Left kidney (tissue), 1 donor: ENCODE measurements at regions not wholly inside any gene's neighbourhood (a gene's known extent, or its start where the extent isn't known, plus 50 kb on each side); places are given as distances from the start of the nearest gene placed in this dataset.

Experiments
- DNase-seq: peaks from one replicate; pipeline ENCODE4 v3.0.0-alpha.2; 2013

GRCh38 chr2:2569306-2569705, 238.2 kb upstream of the MYT1L start:
- no peak for DNase-seq

DNA sequence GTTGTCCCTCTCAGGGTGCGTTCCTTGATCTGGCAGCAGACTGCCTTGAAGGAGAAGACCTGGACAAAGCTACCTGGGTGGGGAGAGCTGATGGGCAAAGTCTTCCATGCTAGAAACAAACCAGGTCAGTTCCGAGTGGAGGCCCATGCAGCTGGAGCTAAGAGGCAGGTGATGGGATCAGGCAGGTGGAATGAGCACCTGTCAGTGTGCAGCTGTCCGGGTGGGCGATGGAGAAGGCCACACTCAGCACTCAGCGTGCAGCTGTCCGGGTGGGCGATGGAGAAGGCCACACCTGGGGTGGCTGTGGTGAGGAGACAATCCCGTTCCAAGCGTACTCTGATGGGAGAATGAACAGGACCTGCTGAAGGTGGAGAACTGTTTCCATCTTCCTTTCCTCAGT, 237.3 kb upstream of the MYT1L start:
- DNase-seq = no peak

DNA sequence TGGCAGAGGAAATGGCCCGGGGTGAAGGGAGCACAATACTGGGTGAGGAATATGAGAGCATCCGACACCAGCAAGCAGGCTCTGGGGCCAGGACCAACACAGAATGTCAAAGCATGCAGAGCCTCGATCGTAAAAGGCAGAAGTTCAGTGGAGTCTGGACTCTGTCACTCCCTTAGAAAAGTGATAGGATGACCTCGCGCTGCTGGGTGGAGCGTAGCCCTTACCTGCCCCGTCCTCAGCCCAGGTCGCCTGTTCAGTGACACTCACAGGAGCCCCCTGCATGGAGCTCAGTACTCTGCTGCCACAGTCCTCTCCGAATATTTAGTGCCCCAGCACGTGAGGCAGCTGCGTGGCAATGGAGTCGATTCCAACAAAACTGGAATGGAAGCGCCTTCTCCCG, 236.7 kb upstream of the MYT1L start:
- no peak for DNase-seq

DNA sequence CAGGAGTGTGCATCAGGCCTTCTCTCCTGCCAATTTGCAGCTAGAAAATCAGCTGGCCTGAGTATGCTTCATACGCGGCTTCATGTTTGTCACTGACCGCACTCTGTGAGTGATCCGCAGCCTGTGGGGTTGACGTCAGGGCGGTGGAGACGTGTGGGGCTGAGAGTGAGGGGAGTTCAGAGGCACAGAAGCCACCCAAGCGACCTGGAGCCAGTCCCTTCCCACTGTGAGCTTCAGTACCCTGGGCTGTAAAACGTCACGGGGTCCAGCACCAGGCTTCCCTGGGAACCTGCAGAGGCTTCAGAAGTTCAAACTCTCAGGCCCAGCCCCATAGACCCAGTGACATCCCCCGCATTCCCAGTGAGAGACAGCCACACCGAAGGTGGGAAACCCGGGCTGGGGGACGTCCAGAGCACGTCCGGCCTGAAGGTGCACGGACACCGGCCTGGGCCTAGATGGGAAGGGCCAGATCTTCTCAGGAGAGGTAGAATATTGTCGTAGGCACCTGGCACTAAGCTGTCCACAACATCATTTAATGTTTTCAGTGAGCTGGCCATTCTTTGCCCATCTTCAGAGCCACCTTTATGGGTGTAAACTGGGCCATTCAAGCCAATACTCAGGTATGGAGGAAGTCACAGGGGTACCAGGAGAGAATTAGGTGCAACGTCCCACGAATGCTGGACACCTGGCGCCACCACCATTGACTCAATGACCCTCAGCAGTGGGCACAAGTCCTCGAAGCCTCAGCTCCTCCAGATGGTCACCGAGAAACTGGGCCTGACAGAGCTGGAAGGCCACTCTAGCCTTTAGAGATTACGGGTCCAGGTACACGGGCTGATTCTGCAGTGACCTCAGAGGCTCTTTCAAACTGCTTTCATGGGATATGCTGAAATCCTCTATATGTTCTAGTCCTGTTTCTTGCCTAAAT, 235.6 kb upstream of the MYT1L start:
- no peak for DNase-seq

DNA sequence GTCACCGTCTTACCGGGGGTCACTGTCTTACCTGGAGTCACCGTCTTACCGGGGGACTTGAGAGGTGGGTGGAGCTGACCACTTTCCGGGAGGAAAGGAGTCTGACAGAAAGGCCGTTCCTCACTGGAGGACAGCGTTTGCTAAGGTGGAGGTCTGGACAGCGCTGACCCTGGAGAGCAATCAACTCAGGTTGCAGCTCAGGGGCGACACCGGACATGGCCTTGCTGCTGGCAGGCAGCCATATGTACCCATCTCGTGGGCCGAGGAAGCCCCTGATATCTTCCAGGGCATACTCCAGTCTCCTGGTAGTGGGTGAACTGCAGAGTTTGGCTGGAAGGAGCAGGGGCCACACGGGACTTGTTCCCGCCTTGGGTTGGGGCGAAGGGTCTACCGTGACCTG, 234.6 kb upstream of the MYT1L start:
- no peak for DNase-seq

- DNase-seq = no peak
Measured at GRCh38 chr2:2564300-2565078, 233.4 kb upstream of the MYT1L start.

- no peak for DNase-seq
Measured at GRCh38 chr2:2563309-2563860, 232.3 kb upstream of the MYT1L start.

DNA sequence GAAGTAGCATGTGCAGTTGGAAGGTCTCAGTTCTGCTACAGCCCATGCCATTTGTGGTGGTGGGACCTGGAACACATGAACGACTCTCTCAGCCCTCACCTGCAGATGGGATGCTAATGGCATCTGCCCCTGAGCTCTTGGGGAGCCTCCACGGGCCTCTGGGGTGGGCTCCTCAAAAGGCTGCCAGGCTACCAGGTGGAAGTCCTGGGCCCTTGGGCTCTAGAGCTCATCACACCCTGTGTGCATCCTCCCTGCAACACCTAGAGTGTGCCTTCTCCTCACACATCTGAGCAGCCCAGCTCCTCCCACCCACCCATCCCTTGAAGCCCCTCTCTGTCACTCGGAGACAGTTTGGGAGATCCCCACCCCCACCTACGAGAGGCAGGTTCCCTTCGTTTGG, 231.8 kb upstream of the MYT1L start:
- DNase-seq = no peak

DNA sequence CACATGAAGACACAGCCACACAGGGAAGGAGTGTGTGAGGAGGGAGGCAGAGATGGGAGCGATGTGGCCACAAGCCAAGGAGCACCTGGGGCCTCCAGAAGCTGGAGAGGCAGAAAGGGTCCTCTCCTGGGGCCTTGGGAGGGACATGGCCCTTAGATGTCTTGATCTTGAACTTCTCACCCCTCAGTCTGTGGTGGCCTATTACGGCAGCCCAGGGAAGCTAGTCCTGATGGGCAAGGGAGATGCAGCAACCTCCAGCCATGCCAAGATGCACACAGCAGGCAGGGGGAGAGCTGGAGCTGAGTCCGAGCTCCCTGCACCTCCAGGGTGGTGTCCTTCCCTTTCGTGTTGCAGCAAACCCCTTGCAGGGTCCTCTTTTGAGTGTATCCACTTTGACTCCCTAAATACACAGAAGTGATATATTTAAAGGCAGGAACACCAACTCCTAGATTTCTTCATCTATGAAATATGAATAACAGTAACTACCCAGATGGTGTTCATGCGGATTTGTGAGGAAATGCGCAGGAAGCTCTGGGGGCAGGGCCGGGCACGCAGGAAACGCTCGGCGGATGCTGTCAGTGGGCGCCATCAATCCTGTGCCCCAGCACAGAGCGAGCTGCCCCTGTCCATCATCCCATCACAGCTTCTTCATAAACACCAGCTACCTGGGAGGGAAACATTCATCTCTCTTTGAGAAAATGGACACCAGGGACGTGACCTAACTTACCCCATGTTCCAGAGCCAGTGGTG, 230.4 kb upstream of the MYT1L start:
- DNase-seq = no peak

DNA sequence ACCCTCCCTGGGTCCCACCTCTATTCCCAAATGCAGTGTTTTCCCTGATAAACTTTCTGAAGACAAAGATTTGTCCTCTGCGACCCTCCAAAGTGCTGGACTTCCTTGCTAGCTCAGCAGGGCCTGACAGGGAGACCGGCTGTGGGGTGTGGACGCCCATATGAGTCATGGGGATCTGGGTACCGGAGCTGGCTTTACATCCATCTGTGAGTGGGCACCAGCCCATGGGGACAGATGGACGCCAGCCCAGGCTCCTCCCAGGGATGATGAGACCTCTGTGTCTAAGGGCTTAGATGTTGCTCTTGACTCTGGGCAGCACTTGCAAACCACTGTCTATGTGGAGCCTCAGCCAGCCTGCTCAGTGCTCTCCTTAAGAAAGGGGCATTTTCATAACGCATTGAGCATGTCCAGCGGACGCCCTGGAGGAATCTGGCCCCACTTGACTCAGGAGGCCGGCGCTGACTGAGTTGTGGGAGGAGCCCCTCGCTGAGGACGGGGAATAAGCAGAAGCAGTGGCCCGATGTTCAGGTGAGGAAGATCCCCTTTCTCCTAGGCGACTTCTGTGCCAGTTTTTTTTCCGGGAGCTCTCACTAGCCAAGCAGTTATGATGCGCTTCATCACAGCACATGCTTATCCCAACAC, 229.4 kb upstream of the MYT1L start:
- DNase-seq = no peak

GRCh38 chr2:2558476-2558875, 227.4 kb upstream of the MYT1L start:
- DNase-seq = no peak

GRCh38 chr2:2557475-2557874, 226.4 kb upstream of the MYT1L start:
- no peak for DNase-seq

DNA sequence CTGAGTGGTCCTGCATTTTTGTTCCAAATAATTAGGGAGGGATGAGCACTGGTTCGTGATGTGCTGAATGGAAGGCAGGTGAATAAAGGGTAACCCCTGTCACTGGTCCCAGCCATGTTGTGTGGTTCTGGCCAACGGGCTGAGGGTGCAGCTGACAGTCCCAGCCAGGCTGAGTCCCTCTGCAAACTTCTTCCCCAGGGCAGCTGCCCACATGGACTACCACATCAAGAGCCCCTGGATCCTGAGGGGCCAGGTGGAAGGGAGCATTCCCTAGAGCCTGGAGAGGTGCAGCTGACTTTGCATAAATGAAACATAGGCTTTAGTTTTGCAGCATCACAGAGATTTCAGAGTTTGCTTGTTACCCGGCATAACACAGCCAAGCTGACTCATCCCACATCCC, 219.8 kb upstream of the MYT1L start:
- DNase-seq = no peak

- no peak for DNase-seq
Measured at GRCh38 chr2:2547911-2548310, 216.8 kb upstream of the MYT1L start.

DNA sequence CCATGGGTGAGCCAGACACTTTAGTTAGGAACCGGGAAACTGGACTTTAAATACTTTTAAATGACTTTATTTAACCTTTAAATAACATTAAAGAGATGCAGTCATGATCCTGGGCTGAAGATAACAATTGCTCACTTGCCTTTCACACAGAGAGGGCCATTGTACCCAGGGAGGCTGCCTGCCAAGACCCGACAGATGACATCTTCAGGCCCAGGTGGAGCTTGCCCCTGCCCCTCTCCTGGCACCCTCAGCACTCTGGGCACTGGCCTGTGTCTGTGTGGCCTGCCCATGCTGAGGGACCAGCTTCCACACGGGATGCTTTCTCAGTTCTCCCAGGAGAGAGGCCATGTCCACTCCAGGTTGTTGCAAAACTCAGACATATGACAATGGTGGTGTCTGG, 216.4 kb upstream of the MYT1L start:
- DNase-seq = no peak

DNA sequence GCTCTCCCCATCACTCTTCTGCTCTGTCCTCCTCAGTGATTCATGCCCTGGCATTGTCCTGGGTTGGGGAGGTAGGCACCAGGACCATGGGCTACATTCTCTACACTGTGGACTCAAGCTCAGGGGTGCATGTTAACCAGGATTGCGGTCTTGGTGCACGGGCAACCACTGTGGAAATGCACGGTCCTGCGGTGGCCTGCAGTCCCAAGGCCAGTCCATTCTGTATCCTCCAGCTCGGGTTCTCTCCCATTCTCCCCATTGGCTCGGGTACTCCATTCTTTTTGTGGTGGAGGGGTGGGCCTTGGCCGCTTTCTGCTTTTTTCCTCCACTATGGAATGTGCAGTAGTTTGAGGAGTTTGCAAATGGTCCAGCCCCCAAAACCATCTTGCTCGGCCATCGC, 215.0 kb upstream of the MYT1L start:
- DNase-seq = no peak

DNA sequence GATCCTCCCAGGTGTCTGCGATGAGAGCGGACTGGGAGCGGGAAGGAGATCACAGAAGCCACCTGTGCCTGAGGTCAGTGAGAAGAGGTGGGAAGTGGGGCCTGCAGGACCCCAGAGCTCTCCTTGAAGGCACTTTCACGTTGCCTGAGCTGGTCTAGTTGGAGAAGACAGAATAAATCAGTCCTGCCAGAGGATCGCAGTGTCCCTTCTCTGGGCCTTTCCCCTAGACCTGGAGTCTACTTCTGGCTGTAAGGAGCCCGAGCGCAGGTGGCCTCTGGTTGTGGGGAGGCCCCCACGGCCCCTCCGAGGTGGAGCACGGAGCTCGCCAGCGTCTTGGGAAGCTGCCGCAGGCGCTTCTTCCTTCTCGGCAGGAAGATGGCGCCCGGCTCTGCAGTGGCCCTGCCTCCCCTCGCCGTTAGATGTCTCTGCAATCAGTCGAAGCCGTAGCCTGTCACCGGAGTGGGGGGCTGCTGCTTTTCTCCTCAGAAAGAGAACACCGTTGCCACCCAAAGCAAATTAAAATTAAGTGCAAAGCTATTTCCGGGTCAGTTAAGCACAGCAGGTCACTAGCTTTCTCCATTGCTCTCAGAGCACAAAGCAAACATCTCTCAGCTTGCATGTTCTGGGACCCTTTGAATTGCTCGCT, 212.0 kb upstream of the MYT1L start:
- DNase-seq = peak; percentile 60

GRCh38 chr2:2542316-2542715, 211.2 kb upstream of the MYT1L start:
- DNase-seq = no peak

- no peak for DNase-seq
Measured at GRCh38 chr2:2540406-2540805, 209.3 kb upstream of the MYT1L start.

DNA sequence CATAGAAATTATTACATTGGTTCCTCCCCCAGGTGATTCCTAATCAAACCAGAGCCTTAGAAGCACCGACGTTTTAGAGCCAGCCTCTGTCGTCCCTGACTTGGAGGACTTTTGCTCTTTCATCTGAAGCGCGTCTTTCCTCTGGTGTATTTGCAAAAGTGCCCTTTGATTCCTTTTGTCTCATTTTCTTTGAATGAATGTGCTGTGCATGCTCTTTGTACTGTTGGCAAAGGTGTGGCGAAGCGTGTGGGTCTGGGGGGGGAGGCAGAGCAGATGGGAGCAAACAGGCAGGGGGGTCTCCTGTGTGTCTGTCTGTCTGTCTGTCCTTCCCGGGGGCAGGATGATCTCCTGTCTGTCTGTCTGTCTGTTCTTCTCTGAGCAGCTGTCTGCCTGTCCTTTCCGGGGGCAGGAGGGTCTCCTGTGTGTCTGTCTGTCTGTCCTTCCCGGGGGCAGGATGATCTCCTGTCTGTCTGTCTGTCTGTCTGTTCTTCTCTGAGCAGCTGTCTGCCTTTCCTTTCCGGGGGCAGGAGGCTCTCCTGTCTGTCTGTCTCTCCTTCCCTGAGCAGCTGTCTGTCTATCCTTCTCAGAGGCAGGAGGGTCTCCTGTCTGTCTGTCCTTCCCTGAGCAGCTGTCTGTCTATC, 205.5 kb upstream of the MYT1L start:
- DNase-seq = no peak

DNA sequence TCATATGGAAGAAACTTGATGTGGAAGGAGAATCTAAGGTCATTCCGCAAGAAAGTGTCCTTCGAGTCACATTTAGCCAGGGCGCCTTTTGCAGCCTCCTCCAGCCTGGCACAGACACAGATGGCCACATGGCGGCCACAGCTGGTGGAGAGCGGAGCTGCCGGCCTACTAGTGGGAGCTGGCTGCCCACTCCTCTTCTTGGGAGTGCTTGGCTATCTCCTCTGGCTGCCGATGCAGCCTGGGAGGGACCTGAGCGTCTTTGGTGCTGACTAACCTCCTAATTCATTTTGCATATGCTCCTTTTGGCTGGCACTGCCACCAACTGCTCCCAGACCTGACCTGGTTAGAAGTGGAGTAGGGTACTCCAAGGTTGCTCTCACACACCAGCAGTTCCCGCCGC, 199.3 kb upstream of the MYT1L start:
- DNase-seq = no peak
